Rectal smooth muscle tissue (tissue), 1 donor: ENCODE measurements at regions not wholly inside any gene's neighbourhood (a gene's known extent, or its start where the extent isn't known, plus 50 kb on each side); places are given as distances from the start of the nearest gene placed in this dataset.

Source experiments
- H3K27ac ChIP-seq: one replicate; pipeline ENCODE4 v1.7.0; 2013; ENCODE audit warnings: low read depth, low read length, inconsistent platforms
- H3K27me3 ChIP-seq: one replicate; pipeline ENCODE4 v1.7.0; 2013; ENCODE audit warnings: low read length; ENCODE audit not compliant: control insufficient read depth, insufficient read depth
- H3K36me3 ChIP-seq: one replicate; pipeline ENCODE4 v1.7.0; 2013; ENCODE audit warnings: low read length; ENCODE audit not compliant: control insufficient read depth, insufficient read depth
- H3K4me1 ChIP-seq: one replicate; pipeline ENCODE4 v1.7.0; 2013; ENCODE audit warnings: low read length; ENCODE audit not compliant: control insufficient read depth, insufficient read depth
- H3K4me3 ChIP-seq: one replicate; pipeline ENCODE4 v1.7.0; 2013; ENCODE audit warnings: low read length
- H3K9ac ChIP-seq: one replicate; pipeline ENCODE4 v1.7.0; 2013; ENCODE audit warnings: low read length

GRCh38 chr12:91529829-91530228 lies 347.2 kb upstream of the DCN start:
- H3K9ac ChIP-seq, result no peak overlapping the region
- H3K36me3 ChIP-seq, result no peaks in the 10 kb centered on the region
- H3K4me1 ChIP-seq, result no peaks in the 10 kb centered on the region
- H3K27me3 ChIP-seq, result no peaks in the 10 kb centered on the region
- H3K27ac ChIP-seq, result no peak overlapping the region
- no peak overlapping the region for H3K4me3 ChIP-seq

DNA sequence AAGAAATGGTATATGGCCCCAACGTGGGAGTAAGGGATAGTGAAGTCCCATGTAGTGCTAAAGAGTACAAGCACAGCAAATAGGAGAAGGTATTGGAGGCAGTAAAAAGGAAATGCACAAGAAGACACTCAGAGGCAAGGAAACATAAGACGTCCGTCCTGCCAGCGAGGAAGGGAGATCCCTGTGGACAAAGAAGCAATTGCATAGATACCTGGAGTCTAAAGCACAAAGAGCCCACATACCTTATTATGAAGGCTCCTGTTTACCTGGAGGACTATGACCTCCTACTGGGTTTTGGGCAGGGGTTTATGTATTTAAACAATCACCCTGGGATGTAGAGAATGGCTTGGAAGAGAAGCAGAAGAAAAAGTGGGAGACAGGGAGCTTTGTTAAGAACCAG lies 341.2 kb upstream of the DCN start:
- no peak overlapping the region for H3K27ac ChIP-seq
- no peak overlapping the region for H3K9ac ChIP-seq
- no peaks in the 10 kb centered on the region for H3K36me3 ChIP-seq
- H3K4me3 ChIP-seq, result no peak overlapping the region
- no peaks in the 10 kb centered on the region for H3K27me3 ChIP-seq
- no peaks in the 10 kb centered on the region for H3K4me1 ChIP-seq

GRCh38 chr12:91516695-91517047 lies 334.1 kb upstream of the DCN start:
- Histone ChIP-seq H3K9ac (no peak overlapping the region), H3K4me1 (no peaks in the 10 kb centered on the region), H3K4me3 (no peak overlapping the region), H3K27me3 (no peaks in the 10 kb centered on the region), H3K36me3 (no peaks in the 10 kb centered on the region), H3K27ac (no peak overlapping the region)

DNA sequence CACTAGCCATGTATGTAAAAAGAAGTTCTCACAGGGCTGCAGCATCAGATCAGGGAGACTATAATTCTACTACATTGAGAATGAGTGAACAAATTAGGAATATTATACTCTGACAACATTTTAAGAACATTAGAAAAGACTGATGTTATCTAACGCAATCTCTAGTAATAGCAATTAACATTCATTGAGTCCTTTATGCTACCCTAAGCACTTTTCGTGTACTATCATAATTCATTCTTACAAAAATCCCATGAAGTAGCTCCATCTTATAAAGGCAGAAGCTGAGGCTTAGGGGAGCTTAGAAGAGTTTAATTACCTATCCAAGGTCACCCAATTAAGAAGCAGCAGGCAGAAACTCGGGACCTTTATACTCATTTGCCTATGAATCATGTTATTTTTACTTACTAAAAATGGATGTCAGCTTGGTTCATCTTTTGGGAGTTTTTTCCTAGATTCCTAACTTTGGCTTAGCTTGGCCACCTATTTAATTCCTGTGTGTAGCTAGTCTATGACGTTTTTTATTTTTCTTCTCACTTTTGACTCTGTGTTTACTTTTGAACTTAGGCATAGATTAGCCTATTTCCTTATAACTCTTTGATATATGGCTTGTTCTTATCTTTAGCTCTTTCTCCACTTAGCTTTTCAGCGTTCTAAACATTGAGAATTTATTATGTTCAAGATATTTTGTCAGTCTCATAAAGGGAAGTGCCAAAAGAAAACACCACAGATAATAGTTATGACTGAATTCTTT lies 333.5 kb upstream of the DCN start:
- no peak overlapping the region for H3K27ac ChIP-seq
- H3K27me3 ChIP-seq, result no peaks in the 10 kb centered on the region
- no peak overlapping the region for H3K9ac ChIP-seq
- no peaks in the 10 kb centered on the region for H3K36me3 ChIP-seq
- no peak overlapping the region for H3K4me3 ChIP-seq
- no peaks in the 10 kb centered on the region for H3K4me1 ChIP-seq

- no peak overlapping the region for H3K4me3 ChIP-seq
- no peaks in the 10 kb centered on the region for H3K27me3 ChIP-seq
- no peaks in the 10 kb centered on the region for H3K4me1 ChIP-seq
- H3K27ac ChIP-seq, result no peak overlapping the region
- H3K36me3 ChIP-seq, result no peaks in the 10 kb centered on the region
- H3K9ac ChIP-seq, result no peak overlapping the region
Observed at GRCh38 chr12:91513313-91513712, 330.7 kb upstream of the DCN start.

GRCh38 chr12:91511795-91512420 lies 329.3 kb upstream of the DCN start:
- H3K9ac ChIP-seq, result no peak overlapping the region
- H3K4me3 ChIP-seq, result no peak overlapping the region
- no peaks in the 10 kb centered on the region for H3K27me3 ChIP-seq
- H3K27ac ChIP-seq, result no peak overlapping the region
- no peaks in the 10 kb centered on the region for H3K4me1 ChIP-seq
- no peaks in the 10 kb centered on the region for H3K36me3 ChIP-seq

DNA sequence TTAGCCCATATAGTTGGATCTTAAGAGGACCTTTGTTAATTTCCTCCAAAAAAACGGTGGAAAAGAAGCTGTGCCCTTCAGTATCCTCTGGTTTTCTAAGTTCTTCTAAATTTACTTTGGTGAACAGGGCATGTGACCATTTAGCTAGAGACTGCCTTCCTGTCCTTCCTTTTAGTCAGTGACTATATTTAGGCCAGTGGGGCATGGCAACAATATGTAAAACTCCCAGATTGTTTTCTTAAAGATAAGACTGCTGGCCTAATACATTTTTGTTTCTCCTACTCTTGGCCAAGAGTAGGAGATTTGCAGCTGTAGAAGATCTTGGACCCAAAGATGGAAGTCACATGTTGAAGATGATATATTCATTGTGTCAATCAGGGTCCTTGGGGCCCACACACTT lies 325.1 kb upstream of the DCN start:
- Histone ChIP-seq H3K9ac (no peak overlapping the region), H3K4me1 (no peaks in the 10 kb centered on the region), H3K4me3 (no peak overlapping the region), H3K27ac (no peak overlapping the region), H3K27me3 (no peaks in the 10 kb centered on the region), H3K36me3 (no peaks in the 10 kb centered on the region)

- Histone ChIP-seq H3K27me3 (no peaks in the 10 kb centered on the region), H3K4me1 (no peaks in the 10 kb centered on the region), H3K4me3 (no peak overlapping the region), H3K9ac (no peak overlapping the region), H3K36me3 (no peaks in the 10 kb centered on the region), H3K27ac (no peak overlapping the region)
Observed at GRCh38 chr12:91506452-91506851, 323.8 kb upstream of the DCN start.

- no peak overlapping the region for H3K4me3 ChIP-seq
- H3K27ac ChIP-seq, result no peak overlapping the region
- H3K4me1 ChIP-seq, result no peaks in the 10 kb centered on the region
- no peaks in the 10 kb centered on the region for H3K27me3 ChIP-seq
- H3K36me3 ChIP-seq, result no peaks in the 10 kb centered on the region
- no peak overlapping the region for H3K9ac ChIP-seq
Observed at GRCh38 chr12:91505006-91505405, 322.4 kb upstream of the DCN start.

GRCh38 chr12:91502208-91502607 lies 319.6 kb upstream of the DCN start:
- no peak overlapping the region for H3K9ac ChIP-seq
- no peaks in the 10 kb centered on the region for H3K4me1 ChIP-seq
- no peaks in the 10 kb centered on the region for H3K27me3 ChIP-seq
- no peak overlapping the region for H3K27ac ChIP-seq
- no peaks in the 10 kb centered on the region for H3K36me3 ChIP-seq
- H3K4me3 ChIP-seq, result no peak overlapping the region

GRCh38 chr12:91496337-91496736 lies 313.7 kb upstream of the DCN start:
- H3K9ac ChIP-seq, result no peak overlapping the region
- no peak overlapping the region for H3K4me3 ChIP-seq
- H3K27ac ChIP-seq, result no peak overlapping the region
- H3K36me3 ChIP-seq, result no peaks in the 10 kb centered on the region
- H3K27me3 ChIP-seq, result no peaks in the 10 kb centered on the region
- H3K4me1 ChIP-seq, result no peaks in the 10 kb centered on the region

- Histone ChIP-seq H3K4me1 (no peaks in the 10 kb centered on the region), H3K27ac (no peak overlapping the region), H3K9ac (no peak overlapping the region), H3K27me3 (no peaks in the 10 kb centered on the region), H3K36me3 (no peaks in the 10 kb centered on the region), H3K4me3 (no peak overlapping the region)
Observed at GRCh38 chr12:91493308-91493707, 310.7 kb upstream of the DCN start.

GRCh38 chr12:91492648-91493047 lies 310.0 kb upstream of the DCN start:
- H3K27ac ChIP-seq, result no peak overlapping the region
- no peaks in the 10 kb centered on the region for H3K27me3 ChIP-seq
- no peak overlapping the region for H3K4me3 ChIP-seq
- H3K4me1 ChIP-seq, result no peaks in the 10 kb centered on the region
- no peak overlapping the region for H3K9ac ChIP-seq
- no peaks in the 10 kb centered on the region for H3K36me3 ChIP-seq
